Left ventricle myocardium inferior (tissue), 1 donor: ENCODE measurements at regions not wholly inside any gene's neighbourhood (a gene's known extent, or its start where the extent isn't known, plus 50 kb on each side); places are given as distances from the start of the nearest gene placed in this dataset.

ENCODE experiments used
- DNase-seq: peaks from one replicate; pipeline ENCODE4 v3.0.0-alpha.2; 2020
- H3K27ac ChIP-seq: fragments of 200-600 bp; replicated peaks from 2 replicates; pipeline ENCODE4 v1.8.0; 2021
- H3K27me3 ChIP-seq: fragments of 200-600 bp; 2 replicates; pipeline ENCODE4 v1.8.0; 2021; ENCODE audit warnings: low read depth
- H3K36me3 ChIP-seq: fragments of 200-600 bp; 2 replicates; pipeline ENCODE4 v1.8.0; 2021
- H3K4me1 ChIP-seq: fragments of 200-600 bp; 2 replicates; pipeline ENCODE4 v1.8.0; 2021
- H3K4me3 ChIP-seq: fragments of 200-600 bp; 2 replicates; pipeline ENCODE4 v1.8.0; 2021; ENCODE audit warnings: mild to moderate bottlenecking, moderate library complexity
- H3K9me3 ChIP-seq: fragments of 200-600 bp; replicated peaks from 2 replicates; pipeline ENCODE4 v1.8.0; 2021
- intact Hi-C: fragments of 100-400 bp; cut with micrococcal nuclease; formaldehyde crosslinking; loops from one replicate; pipeline ENCODE4 v1.11.0; 2022
- TF ChIP-seq, protein P1 (sequence below): fragments of 200-600 bp; IDR thresholded peaks from 2 replicates; pipeline ENCODE4 v1.8.0; 2021; ENCODE audit warnings: antibody characterized with exemption, mild to moderate bottlenecking, borderline replicate concordance
- donor health status: DM: no; HTN: yes; CAD: no; lungs with severe emphysema.

DNA sequence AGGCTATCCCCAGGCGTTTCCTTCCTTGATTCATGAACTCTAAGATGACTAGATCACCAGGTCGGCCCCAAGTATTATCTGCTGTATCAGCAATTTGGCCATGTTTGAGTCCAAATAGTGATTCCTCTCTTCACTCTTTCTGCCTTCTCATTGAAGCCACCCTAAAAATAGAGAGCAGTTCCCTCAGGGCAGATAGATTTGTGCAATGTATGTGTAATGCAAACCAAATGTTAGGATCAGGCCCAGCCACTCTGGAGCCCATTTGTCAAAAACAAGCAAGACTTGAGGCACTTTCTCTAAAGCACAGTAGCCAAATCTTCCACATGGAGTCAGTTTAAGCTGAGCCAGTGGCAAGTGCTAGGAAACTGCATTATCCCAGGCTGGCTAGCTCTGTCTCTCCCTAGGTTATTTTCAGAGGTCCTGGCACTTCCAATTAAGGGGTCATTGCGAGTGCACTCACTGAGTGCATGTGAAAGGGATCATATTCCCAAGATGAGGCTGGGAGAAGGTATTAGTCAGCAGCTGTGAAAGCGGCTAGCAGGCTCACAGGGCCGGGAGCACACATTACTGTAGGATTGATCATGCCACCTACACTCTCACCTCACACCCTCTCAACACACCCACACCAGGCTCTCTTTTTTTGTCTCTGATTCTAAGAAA is 97.9 kb upstream of the RAB3GAP2 start:
- TF ChIP-seq, protein P1, sequence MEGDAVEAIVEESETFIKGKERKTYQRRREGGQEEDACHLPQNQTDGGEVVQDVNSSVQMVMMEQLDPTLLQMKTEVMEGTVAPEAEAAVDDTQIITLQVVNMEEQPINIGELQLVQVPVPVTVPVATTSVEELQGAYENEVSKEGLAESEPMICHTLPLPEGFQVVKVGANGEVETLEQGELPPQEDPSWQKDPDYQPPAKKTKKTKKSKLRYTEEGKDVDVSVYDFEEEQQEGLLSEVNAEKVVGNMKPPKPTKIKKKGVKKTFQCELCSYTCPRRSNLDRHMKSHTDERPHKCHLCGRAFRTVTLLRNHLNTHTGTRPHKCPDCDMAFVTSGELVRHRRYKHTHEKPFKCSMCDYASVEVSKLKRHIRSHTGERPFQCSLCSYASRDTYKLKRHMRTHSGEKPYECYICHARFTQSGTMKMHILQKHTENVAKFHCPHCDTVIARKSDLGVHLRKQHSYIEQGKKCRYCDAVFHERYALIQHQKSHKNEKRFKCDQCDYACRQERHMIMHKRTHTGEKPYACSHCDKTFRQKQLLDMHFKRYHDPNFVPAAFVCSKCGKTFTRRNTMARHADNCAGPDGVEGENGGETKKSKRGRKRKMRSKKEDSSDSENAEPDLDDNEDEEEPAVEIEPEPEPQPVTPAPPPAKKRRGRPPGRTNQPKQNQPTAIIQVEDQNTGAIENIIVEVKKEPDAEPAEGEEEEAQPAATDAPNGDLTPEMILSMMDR: no peak
- no peak for DNase-seq
- H3K27ac ChIP-seq: peak overlapping the region; percentile 62

DNA sequence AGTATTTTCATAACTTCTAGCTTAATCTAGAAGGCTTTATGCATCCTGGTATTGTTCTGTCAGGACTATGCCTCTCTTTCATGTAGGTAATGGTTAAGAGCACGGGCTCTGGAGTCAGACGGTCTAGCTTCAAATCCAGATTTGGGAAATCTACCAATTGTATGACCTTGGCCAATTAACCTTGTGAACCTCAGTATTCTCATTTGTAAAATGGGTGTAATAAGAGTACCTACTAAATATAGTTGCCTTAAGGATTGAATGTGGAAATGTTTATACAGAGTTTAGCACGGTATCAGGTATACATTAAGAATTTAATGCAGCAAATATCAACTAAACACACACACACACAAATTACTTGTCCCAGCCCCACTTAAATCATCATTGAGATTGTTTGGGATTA is 97.3 kb upstream of the RAB3GAP2 start:
- Histone ChIP-seq H3K27me3 (no peaks in the 10 kb centered on the region), H3K9me3 (peaks cover 5% of the 10 kb centered on the region), H3K4me3 (no peak overlapping the region), H3K4me1 (peaks cover 32% of the 10 kb centered on the region), H3K27ac (peak overlapping the region; percentile 62), H3K36me3 (no peaks in the 10 kb centered on the region)
- DNase-seq: no peak
- intact Hi-C loops: no loop called here
- TF ChIP-seq, protein P1: no peak

More for the DNA sequence above, 97.9 kb upstream of the RAB3GAP2 start:
- no peak overlapping the region for H3K4me3 ChIP-seq
- peaks cover 5% of the 10 kb centered on the region for H3K9me3 ChIP-seq
- intact Hi-C loops: no loop called here
- H3K36me3 ChIP-seq: no peaks in the 10 kb centered on the region
- no peaks in the 10 kb centered on the region for H3K27me3 ChIP-seq
- H3K4me1 ChIP-seq: peaks cover 32% of the 10 kb centered on the region

DNA sequence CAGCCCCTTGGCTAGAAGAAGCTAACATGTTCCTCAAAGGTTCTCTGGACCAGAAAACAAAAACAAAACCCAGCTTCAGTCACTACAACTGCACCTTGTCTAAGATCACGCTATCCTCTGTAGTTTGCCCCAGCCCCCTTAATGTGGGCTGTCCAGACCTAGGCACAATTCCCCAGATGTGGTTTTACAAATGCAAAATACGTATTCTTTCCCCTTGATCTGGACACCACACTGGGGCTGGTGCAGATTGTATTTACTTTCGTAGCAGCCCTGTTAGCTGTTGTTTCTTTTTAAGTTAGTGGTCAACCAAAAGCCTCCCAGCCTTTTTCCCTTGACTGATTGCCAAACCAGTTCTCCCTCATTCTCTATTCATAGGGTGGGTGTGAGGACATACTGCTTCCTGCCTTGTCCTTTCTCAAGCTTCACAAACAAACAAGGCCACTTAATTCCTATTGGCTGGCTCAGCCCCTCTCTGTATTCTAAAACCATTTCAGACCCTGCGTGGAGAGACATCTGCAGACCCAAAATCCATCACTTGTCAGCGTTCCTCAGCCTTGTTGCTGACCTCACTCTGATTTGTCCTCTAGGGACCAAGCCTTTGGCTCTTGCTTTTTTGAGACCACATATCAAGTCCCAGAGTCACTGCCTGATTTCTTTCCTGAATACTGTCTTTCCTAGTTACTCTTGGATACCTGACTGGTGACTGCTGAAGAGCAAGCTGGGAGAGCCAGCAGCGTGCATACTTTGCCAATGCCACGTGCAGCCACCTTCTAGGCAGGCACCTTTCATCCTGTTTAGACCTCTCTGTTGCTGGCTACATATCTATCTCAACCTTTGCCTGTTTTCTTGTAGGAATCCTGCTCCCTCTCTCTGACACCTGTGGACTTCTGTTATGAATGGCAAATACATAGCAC is 96.4 kb upstream of the RAB3GAP2 start:
- Histone ChIP-seq H3K36me3 (no peaks in the 10 kb centered on the region), H3K4me3 (no peak overlapping the region), H3K4me1 (peaks cover 32% of the 10 kb centered on the region), H3K27ac (peak overlapping the region; percentile 62), H3K27me3 (no peaks in the 10 kb centered on the region), H3K9me3 (peaks cover 5% of the 10 kb centered on the region)
- intact Hi-C loops: no loop called here
- TF ChIP-seq, protein P1: no peak
- DNase-seq: no peak

DNA sequence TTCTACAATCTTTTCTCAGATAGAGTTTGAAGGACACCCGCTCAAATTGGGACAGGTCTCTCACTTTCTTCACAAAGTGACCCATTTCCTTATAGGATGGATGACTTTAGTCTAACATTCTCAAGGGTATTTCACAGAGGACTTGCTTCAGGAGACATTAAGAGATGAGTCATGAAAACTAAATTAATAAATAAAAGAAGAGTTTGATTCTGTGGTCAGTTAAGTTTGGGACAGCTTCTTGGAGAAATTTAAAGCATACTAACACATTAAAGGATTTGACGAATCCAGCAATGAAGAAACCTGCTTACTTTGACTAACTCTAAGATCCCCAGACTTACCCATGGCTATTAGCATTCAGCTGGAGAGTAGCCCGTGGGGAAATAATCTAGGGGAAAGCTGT is 95.6 kb upstream of the RAB3GAP2 start:
- peaks cover 5% of the 10 kb centered on the region for H3K9me3 ChIP-seq
- H3K4me3 ChIP-seq: no peak overlapping the region
- no peaks in the 10 kb centered on the region for H3K27me3 ChIP-seq
- H3K36me3 ChIP-seq: no peaks in the 10 kb centered on the region
- DNase-seq: no peak
- TF ChIP-seq, protein P1: no peak
- peak overlapping the region; percentile 62 for H3K27ac ChIP-seq
- peaks cover 32% of the 10 kb centered on the region for H3K4me1 ChIP-seq
- intact Hi-C loops: no loop called here

DNA sequence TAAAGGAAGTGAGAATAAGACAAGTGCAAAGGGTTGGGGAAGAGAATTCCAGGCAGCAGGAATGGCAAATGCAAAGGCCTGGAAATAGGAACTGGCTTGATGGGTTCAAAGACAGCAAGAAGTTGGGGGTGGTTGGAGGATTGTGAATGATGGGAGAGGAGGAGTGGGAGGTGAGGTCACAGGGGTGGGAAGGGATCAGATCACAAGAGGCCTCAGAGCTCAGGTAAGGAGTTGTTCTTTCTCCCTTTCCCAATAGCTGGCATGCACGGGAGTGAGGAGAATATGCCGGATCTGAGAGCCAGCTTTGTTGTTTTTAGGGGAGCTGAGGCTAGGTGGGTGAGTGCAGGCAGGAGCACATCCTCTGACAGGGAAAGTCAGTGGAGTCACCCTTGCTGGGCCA is 94.0 kb upstream of the RAB3GAP2 start:
- DNase-seq: no peak
- Histone ChIP-seq H3K27ac (no peak overlapping the region), H3K4me3 (no peak overlapping the region), H3K9me3 (peaks cover 5% of the 10 kb centered on the region), H3K27me3 (no peaks in the 10 kb centered on the region), H3K36me3 (no peaks in the 10 kb centered on the region), H3K4me1 (peaks cover 32% of the 10 kb centered on the region)
- intact Hi-C loops: no loop called here
- TF ChIP-seq, protein P1: no peak
